Osteocyte (in vitro differentiated cells): ENCODE measurements at regions not wholly inside any gene's neighbourhood (a gene's known extent, or its start where the extent isn't known, plus 50 kb on each side); places are given as distances from the start of the nearest gene placed in this dataset.

ENCODE experiments used
- DNase-seq: peaks from one replicate; pipeline ENCODE4 v3.0.0; 2021; ENCODE audit warnings: mixed read lengths; ENCODE audit not compliant: unreplicated experiment; ENCODE audit errors: extremely low spot score
- H3K27ac Mint-ChIP-seq: one replicate; pipeline ENCODE4 v1.8.0; 2021; ENCODE audit warnings: mild to moderate bottlenecking, mixed read lengths; ENCODE audit not compliant: unreplicated experiment
- H3K27me3 Mint-ChIP-seq: one replicate; pipeline ENCODE4 v1.8.0; 2021; ENCODE audit warnings: mixed read lengths; ENCODE audit not compliant: unreplicated experiment
- H3K36me3 Mint-ChIP-seq: one replicate; pipeline ENCODE4 v1.8.0; 2021; ENCODE audit warnings: mixed read lengths; ENCODE audit not compliant: unreplicated experiment
- H3K4me1 Mint-ChIP-seq: one replicate; pipeline ENCODE4 v1.8.0; 2021; ENCODE audit warnings: mixed read lengths; ENCODE audit not compliant: unreplicated experiment
- H3K4me3 Mint-ChIP-seq: one replicate; pipeline ENCODE4 v1.8.0; 2021; ENCODE audit warnings: mild to moderate bottlenecking, moderate library complexity, mixed read lengths; ENCODE audit not compliant: unreplicated experiment
- H3K9me3 Mint-ChIP-seq: one replicate; pipeline ENCODE4 v1.8.0; 2021; ENCODE audit warnings: mixed read lengths; ENCODE audit not compliant: unreplicated experiment
- CTCF ChIP-seq: fragments of 200-600 bp; sonication (generic); IDR thresholded peaks from 2 replicates; pipeline ENCODE4 v1.5.0; 2021; ENCODE audit warnings: antibody characterized with exemption, mild to moderate bottlenecking, moderate library complexity

- Mint-ChIP-seq H3K4me3 (no peak overlapping the region), H3K27ac (no peak overlapping the region), H3K9me3 (no peaks in the 10 kb centered on the region), H3K4me1 (no peaks in the 10 kb centered on the region), H3K27me3 (no peaks in the 10 kb centered on the region), H3K36me3 (no peaks in the 10 kb centered on the region)
- TF ChIP-seq CTCF: no peak
- DNase-seq: no peak
These were observed 922.7 kb downstream of the BCL11A start for GRCh38 chr2:59630789-59631188.

- H3K36me3 Mint-ChIP-seq: no peaks in the 10 kb centered on the region
- no peak for TF ChIP-seq CTCF
- no peaks in the 10 kb centered on the region for H3K9me3 Mint-ChIP-seq
- H3K27ac Mint-ChIP-seq: no peak overlapping the region
- no peaks in the 10 kb centered on the region for H3K4me1 Mint-ChIP-seq
- H3K27me3 Mint-ChIP-seq: no peaks in the 10 kb centered on the region
- no peak overlapping the region for H3K4me3 Mint-ChIP-seq
- DNase-seq: no peak
These were observed 925.9 kb downstream of the BCL11A start for GRCh38 chr2:59627599-59627998.

GRCh38 chr2:59622599-59623308, 930.7 kb downstream of the BCL11A start:
- Mint-ChIP-seq H3K4me3 (no peak overlapping the region), H3K4me1 (no peaks in the 10 kb centered on the region), H3K36me3 (no peaks in the 10 kb centered on the region), H3K27me3 (no peaks in the 10 kb centered on the region), H3K27ac (no peak overlapping the region), H3K9me3 (no peaks in the 10 kb centered on the region)
- DNase-seq: no peak
- TF ChIP-seq CTCF: no peak

- no peaks in the 10 kb centered on the region for H3K4me1 Mint-ChIP-seq
- H3K27me3 Mint-ChIP-seq: no peaks in the 10 kb centered on the region
- H3K27ac Mint-ChIP-seq: no peak overlapping the region
- H3K36me3 Mint-ChIP-seq: no peaks in the 10 kb centered on the region
- H3K4me3 Mint-ChIP-seq: no peak overlapping the region
- DNase-seq: no peak
- no peak for TF ChIP-seq CTCF
- H3K9me3 Mint-ChIP-seq: peaks cover 19% of the 10 kb centered on the region
These were observed 949.3 kb downstream of the BCL11A start for GRCh38 chr2:59604123-59604522.

GRCh38 chr2:59594671-59595222, 958.7 kb downstream of the BCL11A start:
- Mint-ChIP-seq H3K27me3 (peaks cover 2% of the 10 kb centered on the region), H3K4me3 (no peak overlapping the region), H3K4me1 (no peaks in the 10 kb centered on the region), H3K27ac (no peak overlapping the region), H3K9me3 (peaks cover 7% of the 10 kb centered on the region), H3K36me3 (no peaks in the 10 kb centered on the region)
- no peak for TF ChIP-seq CTCF
- no peak for DNase-seq
